HG03280 (cell line): ENCODE measurements at regions not wholly inside any gene's neighbourhood (a gene's known extent, or its start where the extent isn't known, plus 50 kb on each side); places are given as distances from the start of the nearest gene placed in this dataset.

Source experiments
- ATAC-seq: cut with Tn5 transposase; IDR thresholded peaks from one replicate; pipeline ENCODE4 v1.9.1; 2021; ENCODE audit warnings: mild to moderate bottlenecking, moderate library complexity; ENCODE audit not compliant: unreplicated experiment

GRCh38 chr16:85187447-85187846 lies 75.2 kb upstream of the CIBAR2 start:
- no peak for ATAC-seq

- no peak for ATAC-seq
These were observed 75.6 kb upstream of the CIBAR2 start for GRCh38 chr16:85187886-85188285.

DNA sequence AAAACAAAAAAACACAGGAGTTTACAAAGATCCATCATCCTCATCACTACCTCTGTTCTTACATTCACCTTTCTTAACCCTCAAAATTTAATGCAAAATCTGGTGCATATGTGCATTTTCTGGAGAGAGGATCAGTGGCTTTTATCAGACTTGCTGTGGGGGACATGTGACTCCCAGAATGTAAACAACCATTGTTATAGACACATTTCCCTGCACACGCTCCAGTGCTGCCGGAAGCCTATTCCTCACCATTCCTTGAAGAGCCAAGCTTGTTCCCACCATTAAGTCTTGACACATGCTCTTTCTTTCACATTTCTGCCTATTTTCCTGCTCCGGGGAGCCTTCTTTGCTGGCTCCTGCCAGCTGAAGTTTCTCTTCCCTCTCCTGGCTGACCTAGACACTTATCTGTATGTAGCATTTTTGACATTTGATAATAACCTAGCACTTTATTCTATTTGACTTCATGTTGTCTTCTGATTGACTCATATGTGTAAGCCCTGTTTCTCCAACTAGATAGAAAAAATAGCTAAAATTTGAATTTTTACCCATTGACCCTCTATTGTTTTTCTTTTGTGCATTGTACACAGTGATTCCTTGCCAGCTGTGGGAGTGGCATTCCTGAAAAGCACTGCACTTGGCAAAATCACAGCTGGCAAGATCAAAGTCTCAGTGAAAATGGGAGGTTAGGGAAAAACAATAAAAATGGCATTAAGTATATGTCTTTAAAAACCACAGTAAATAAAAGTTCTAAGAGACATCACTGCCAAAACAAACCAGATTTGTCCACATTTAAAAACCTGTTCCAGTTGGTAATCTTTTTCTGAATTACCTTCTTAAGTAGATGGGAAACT lies 76.8 kb upstream of the CIBAR2 start:
- ATAC-seq, result no peak

DNA sequence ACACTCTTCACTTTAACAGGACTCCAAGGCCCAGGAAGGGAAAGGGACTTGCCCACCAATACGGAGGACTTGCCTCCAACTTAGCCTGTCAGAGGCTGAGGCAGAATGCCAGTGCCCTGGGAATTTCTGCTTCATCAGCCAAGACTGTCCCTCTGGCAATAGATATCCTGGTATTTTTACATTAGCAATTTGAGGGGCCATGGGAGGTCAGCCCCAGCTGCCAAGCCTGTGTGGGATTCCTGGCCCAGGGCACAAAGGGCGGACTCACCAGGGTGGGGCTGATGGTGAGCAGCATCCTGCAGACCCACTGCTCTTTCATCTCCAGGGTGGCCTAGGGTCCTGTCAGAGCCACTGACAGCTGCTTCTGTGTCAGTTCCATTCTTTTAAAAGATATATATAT lies 78.3 kb upstream of the CIBAR2 start:
- ATAC-seq, result no peak

DNA sequence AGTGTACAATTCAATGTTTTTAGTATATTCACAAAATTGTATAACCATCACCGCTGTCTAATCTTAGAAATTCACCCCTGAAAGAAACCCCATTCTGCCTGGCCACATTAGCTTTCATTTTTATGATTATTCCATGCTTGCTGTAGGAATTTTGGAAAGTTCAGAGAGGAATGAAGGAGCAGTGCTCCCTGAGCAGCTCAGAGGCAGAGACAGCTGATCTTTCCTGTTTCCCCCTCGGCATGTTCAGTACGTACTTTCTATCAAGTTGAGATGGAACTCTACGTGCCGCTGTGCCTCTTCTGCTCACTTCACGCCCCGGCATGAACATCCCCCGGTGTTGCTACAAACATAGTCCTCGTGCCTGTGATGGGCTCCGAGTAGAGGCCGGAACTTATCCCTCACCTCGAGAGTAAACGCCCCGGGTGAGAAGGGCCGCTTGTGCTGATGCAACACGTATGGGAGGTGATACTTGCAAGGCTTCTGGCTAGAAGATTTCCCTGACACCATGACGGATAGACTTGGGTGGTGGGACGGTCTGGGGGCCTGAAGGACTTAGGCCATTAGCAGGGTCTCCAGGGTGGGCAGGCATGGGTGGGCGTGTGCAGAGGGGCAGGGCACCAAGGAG lies 79.2 kb upstream of the CIBAR2 start:
- no peak for ATAC-seq

- no peak for ATAC-seq
These were observed 80.2 kb upstream of the CIBAR2 start for GRCh38 chr16:85192238-85193114.

DNA sequence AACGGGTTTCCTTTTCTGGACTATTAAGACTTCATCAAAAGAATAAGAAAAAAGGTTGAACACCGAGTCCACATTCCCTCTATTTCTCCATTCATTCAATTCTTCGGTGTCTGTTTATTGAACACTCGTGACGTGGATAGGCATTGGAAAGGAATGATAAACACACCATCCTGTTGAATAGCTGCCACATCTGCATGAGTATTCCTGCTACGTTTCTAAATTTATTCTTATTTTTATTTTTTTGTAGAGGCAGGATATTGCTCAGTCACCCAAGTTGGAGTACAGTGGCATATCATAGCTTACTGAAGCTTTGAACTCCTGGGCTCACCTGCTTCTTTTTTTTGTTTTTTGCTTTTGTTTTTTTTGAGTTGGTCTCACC lies 80.8 kb upstream of the CIBAR2 start:
- ATAC-seq, result no peak

DNA sequence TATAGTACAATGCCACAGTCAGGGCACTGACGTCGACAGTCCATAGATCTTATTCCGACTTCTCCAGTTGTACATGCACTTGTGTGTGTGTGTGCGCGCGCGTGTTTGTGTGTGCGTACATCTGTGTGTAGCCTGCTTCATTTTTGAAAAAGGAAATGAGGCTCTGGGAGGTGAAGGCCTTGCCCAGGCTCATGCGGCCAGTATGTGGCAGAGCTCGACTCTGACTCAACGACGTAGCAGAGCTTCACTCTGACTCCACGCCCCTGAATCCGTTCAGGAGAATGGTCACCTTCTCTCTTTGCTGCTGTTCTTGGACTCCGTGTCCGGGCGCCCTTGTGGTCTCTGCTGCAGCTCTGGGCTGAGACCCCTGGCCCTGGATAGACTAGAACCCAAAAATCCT lies 81.6 kb upstream of the CIBAR2 start:
- no peak for ATAC-seq

DNA sequence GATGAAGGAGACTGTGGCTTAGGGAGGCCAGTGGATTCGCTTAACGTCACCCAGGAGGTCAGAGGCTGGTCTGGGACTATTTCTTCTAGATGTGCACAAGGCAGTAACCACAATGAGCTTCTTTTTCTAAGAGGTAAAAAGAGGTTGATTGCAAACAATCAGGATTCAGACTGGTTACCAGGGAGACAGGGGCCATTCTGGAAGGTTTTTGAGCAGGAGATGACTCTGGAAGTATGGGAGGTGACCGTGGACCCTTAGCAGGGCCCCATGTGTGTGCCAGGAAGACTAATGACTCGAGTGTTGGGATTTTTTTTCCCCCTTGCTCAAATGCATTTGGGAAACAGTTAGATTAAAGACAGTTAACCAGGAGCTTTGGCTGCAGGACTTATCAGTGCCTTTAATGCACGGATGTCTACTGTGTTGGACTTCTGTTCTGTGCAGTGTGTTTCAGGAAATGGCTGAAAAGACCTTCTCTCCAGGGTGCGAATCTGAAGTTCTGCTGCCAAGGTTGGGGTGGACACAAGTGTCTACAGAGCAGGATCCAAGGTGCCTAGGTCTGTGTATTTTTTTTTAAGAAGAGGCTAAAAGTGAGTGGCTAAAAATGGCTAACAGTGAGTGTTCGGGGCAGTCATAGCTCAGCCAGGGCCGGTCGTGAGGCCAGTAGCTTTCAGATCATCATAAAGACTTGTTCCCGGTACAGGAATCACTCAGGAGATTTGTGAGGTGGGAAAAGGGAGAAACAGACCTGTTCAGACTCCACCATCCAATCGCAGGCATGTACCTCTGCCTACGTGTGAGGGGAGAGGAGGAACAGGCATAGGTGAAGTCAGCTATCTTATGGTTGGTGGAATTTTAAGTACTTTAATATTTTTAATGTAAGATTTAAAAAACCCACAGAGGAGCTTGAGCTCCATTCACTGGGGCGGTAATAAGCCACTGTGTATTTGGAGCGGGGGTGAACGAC lies 82.3 kb upstream of the CIBAR2 start:
- ATAC-seq, result no peak

DNA sequence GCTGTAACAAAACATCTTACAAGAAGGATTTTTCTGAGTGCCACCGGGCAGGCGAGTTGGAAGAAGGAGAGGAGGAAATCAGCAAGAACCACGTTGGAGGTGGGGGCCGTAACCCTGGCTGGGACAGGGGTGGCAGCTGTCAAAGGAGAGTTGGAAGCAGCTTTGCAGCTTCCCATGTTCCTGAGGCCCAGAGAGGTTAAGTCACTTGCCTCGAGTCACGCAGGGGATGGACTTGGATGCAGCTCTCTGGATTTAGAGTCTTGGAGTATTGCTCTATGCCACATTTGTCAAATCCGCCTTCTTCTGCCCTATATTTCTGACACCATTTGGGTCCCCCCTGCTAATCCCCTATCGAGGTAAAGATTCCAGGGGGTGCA lies 83.0 kb upstream of the CIBAR2 start:
- ATAC-seq, result no peak

- no peak for ATAC-seq
These were observed 83.9 kb upstream of the CIBAR2 start for GRCh38 chr16:85195900-85196772.

DNA sequence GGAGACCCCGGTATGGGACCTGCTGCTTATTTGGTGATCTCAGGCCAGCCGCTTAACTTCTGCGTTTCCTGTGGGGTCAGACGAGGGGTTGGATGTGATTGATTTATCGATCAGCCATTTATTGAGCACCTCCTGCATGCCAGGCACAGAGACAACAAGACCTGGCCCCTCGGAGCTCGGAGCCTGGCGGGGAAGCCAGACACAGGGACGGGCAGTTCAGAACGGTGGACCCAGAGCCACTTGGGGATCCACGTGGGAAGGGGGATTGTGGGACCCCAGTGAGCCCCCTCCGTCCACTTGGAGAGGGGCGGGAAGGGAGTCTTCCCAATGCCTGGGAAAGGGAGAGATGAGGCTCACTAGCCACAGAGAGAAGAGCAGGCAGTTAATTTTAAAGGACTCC lies 84.7 kb upstream of the CIBAR2 start:
- ATAC-seq, result no peak

DNA sequence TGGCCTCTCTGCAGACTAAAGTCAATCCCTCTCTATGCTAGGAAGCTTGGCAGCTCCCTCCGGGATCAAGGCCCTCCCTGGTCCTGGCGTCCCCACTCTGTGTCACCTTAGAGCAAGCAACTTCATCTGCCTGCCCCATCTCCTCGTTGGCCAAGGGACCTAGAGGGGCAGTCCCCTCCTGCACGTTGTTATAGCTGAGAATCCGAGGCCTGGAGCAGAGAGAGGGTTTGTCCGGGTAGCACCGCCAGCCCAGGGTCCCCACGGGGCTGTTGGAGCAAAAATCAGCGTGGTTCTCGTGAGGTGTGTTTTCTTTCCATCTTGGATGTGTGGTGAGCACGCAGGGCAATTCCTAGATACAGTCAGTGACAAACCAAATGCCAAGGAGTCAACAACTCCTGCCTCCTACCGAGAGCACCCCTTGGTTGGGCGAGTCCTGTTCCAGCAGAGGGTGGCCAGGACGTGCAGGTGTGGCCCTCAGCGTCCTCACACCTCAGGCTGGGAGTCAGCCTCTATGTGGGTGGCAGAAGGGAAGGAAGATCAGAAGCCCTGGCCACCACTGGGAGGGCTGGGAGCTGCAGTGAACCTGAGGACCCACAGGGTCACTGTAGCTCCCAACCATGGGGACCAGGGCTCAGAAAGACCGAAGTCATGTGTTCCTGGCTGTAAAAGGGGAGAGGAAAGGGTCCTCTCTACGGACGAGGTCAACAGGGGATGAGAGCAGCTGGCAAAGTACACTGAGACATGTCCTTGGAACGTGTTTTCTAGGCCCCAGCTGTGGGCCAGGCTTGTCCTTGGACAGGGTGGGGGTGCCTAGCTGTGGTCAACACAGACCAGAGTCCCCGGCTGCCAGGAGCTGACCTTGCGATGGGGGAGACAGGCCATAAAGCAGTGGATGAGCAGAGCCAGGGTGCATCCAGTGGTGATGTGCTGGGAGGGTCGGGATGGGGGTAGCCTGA lies 85.6 kb upstream of the CIBAR2 start:
- ATAC-seq, result no peak

DNA sequence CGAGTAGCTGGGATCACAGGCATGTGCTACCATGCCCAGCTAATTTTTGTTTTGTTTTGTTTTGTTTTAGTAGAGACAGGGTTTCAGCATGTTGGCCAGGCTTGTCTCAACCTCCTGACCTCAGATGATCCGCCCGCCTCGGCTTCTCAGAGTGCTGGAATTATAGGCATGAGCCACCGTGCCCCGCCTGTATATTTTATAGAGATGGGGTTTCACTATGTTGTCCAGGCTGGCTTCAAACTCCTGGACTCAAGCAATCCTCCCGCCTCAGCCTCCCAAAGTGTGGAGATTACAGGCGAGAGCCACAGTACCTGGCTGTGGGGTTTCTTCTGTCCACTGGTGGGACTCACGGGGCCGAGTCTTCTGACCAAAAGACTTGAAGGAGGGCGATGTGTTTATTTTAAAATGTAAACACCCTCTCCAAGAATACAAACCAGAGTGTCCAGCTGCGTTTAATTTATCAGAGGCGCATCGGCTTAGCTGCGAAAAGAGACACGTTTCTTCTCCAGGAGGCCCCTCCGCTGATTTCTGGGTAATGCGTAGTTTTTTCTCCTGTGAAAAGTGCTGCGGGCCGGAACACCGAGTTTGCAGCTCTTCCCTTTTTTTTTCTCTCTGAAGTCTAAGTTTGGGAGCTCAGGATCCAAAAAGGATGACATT lies 86.9 kb upstream of the CIBAR2 start:
- no peak for ATAC-seq

DNA sequence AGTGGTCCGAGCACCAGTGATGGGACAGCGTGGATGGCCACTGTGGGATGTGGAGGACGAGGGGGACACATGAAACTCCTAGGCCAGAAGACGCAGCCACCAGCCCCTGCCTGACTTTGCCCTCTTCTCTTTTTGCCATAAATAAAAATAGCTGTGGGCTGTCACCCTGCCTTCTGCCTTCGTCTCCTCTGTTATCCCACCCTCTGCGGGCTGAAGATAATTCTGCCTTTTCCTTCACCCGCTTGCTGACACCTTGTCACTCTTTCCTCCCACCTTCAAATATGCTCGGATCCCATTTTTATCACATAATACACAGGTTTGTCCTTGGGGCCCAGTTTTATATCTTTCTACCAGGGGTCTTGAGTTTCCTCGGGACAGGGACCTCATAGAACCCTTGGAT lies 87.6 kb upstream of the CIBAR2 start:
- ATAC-seq, result no peak

DNA sequence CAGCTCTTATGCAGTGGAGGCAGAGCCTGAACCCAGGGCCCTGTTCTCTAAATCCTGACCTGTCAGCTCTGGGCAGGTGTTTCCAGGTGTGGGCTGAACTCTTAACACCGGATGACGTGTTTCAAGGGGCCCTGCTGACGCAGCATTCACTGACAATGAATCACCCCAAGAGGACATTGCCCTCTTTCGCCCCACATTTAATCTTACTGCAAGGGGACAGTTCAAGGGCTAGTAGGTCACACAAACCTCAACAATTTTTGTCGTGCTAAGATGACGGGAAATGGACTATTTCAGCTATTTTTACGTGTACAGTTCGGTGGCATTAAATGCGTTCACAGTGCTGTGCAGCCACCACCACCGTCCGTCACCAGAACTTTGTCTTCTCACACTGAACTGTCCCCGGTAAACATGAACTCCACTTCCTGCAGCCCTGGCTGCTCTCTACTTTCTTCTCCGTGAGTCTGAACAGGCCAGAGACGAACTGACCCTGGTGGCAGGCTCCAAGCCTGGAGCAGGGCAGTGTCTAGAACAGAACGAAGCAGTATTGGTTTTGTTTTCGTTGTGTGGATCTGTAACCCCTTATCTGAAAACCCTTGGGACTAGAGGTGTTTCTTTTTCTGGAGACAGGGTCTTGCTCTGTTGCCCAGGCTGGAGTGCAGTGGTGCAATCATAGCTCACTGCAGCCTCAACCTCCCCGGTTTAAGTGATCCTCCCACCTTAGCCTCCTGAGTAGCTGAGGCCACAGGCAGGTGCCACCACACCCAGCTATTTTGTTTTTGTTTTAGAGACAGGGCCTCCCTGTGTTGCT lies 88.4 kb upstream of the CIBAR2 start:
- no peak for ATAC-seq

- ATAC-seq, result no peak
These were observed 89.3 kb upstream of the CIBAR2 start for GRCh38 chr16:85201574-85201973.
